LNCAP (cell line): ENCODE measurements at regions not wholly inside any gene's neighbourhood (a gene's known extent, or its start where the extent isn't known, plus 50 kb on each side); places are given as distances from the start of the nearest gene placed in this dataset.

Source experiments
- TF ChIP-seq, protein P1 (sequence below): fragments of 450-650 bp; IDR thresholded peaks from 2 replicates; pipeline ENCODE4 v1.5.1; 2017; ENCODE audit warnings: mild to moderate bottlenecking

GRCh38 chr4:180598281-180598680 is 1644.9 kb upstream of the TENM3 start:
- TF ChIP-seq, protein P1, sequence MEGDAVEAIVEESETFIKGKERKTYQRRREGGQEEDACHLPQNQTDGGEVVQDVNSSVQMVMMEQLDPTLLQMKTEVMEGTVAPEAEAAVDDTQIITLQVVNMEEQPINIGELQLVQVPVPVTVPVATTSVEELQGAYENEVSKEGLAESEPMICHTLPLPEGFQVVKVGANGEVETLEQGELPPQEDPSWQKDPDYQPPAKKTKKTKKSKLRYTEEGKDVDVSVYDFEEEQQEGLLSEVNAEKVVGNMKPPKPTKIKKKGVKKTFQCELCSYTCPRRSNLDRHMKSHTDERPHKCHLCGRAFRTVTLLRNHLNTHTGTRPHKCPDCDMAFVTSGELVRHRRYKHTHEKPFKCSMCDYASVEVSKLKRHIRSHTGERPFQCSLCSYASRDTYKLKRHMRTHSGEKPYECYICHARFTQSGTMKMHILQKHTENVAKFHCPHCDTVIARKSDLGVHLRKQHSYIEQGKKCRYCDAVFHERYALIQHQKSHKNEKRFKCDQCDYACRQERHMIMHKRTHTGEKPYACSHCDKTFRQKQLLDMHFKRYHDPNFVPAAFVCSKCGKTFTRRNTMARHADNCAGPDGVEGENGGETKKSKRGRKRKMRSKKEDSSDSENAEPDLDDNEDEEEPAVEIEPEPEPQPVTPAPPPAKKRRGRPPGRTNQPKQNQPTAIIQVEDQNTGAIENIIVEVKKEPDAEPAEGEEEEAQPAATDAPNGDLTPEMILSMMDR, result no peak

DNA sequence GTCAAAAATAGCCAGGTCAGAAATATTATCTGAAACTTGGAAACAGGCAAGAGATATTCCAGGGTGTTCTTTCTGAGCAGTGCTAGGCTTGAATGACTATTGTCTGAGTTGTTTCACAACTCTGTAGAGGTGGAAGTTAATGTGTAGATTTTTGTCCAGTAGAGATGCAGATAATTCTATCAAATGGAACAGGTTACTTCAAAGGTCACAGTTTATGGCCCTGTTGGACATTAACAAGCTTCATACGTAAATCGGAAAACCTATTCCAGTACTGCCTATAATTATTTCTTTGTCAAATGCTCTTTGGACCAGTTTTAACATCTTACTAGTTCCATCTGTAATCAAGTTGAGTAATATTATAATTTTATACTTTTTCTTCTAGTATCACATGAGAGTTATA is 1639.4 kb upstream of the TENM3 start:
- TF ChIP-seq, protein P1, result no peak

- TF ChIP-seq, protein P1, result no peak
Measured at GRCh38 chr4:180610324-180610723, 1632.9 kb upstream of the TENM3 start.

DNA sequence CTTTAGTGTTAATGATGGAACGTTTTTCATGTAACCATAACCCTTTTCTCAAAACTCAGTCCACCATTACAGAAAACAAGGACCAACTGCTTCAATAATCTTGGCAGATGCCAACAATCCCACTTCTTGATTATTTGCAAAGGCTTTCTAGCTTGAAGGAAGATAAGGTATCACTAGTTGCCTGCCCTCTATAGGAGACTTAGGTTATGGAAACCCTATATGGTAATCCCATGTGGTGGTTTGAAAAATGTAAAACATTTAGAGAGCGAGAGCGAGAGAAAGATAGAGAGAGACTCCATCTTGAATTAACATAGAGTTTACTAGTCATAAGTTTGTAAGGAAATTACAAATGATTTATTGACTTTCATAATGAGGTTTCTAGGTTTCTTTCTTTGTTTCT is 1627.5 kb upstream of the TENM3 start:
- TF ChIP-seq, protein P1, result no peak

DNA sequence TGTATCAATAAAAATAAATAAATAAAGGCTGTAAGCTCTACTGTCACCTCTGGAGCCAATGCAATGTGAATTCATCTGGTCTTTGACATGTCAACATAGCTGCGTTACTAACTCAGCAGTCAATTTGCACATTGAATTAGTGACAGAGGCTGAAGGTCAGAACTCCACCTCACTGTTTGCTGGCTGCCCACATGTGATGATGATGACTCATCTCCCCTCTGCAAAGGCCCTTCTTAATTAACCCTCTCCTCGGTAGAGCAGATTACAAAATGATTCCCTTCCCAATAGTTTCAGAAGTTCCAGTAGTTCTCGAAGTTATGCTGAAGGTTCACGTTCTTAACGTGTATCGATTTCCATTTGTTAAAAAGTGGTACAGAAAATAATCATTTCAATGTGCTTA is 1626.0 kb upstream of the TENM3 start:
- TF ChIP-seq, protein P1, result no peak

GRCh38 chr4:180618396-180618795 is 1624.8 kb upstream of the TENM3 start:
- TF ChIP-seq, protein P1, result no peak

GRCh38 chr4:180619440-180619839 is 1623.8 kb upstream of the TENM3 start:
- TF ChIP-seq, protein P1, result no peak

GRCh38 chr4:180622254-180622653 is 1620.9 kb upstream of the TENM3 start:
- TF ChIP-seq, protein P1, result no peak
